Suprapubic skin (tissue), 3 donors: ENCODE measurements at regions not wholly inside any gene's neighbourhood (a gene's known extent, or its start where the extent isn't known, plus 50 kb on each side); places are given as distances from the start of the nearest gene placed in this dataset.

Experiments used
- POLR2A ChIP-seq, 2 donors: fragments of 450-650 bp; IDR thresholded peaks; one replicate each; pipeline ENCODE4 v1.6.1; 2017; ENCODE audit warnings: antibody characterized with exemption in 2 of 2, mild to moderate bottlenecking in 2 of 2, moderate library complexity in 2 of 2
- TF ChIP-seq, protein P1 (sequence below), 2 donors: fragments of 200-600 bp in 1 of 2; fragments of 450-650 bp in 1 of 2; sonication (generic) in 1 of 2; IDR thresholded peaks; one replicate each; pipeline ENCODE4 v1.5.1; 2016 to 2019; ENCODE audit warnings: antibody characterized with exemption in 2 of 2, mild to moderate bottlenecking in 1 of 2, moderate library complexity in 1 of 2

GRCh38 chr11:36779791-36780190 is 181.8 kb upstream of the RAG2 start:
- TF ChIP-seq, protein P1, sequence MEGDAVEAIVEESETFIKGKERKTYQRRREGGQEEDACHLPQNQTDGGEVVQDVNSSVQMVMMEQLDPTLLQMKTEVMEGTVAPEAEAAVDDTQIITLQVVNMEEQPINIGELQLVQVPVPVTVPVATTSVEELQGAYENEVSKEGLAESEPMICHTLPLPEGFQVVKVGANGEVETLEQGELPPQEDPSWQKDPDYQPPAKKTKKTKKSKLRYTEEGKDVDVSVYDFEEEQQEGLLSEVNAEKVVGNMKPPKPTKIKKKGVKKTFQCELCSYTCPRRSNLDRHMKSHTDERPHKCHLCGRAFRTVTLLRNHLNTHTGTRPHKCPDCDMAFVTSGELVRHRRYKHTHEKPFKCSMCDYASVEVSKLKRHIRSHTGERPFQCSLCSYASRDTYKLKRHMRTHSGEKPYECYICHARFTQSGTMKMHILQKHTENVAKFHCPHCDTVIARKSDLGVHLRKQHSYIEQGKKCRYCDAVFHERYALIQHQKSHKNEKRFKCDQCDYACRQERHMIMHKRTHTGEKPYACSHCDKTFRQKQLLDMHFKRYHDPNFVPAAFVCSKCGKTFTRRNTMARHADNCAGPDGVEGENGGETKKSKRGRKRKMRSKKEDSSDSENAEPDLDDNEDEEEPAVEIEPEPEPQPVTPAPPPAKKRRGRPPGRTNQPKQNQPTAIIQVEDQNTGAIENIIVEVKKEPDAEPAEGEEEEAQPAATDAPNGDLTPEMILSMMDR (IDR thresholded peaks at IDR 0.05), result no peak
- TF ChIP-seq POLR2A (IDR thresholded peaks at IDR 0.05), result no peak
